Loucy (cell line): ENCODE measurements at regions not wholly inside any gene's neighbourhood (a gene's known extent, or its start where the extent isn't known, plus 50 kb on each side); places are given as distances from the start of the nearest gene placed in this dataset.

Experiments
- EZH2phosphoT487 ChIP-seq: fragments of 200-600 bp; IDR thresholded peaks from 2 replicates; pipeline ENCODE4 v1.6.1; 2018; ENCODE audit warnings: antibody characterized with exemption, mild to moderate bottlenecking, moderate library complexity, borderline replicate concordance
- TF ChIP-seq, protein P1 (sequence below): fragments of 200-600 bp; sonication (generic); conservative IDR thresholded peaks from 2 replicates; pipeline ENCODE4 v1.5.1; 2014; ENCODE audit warnings: mild to moderate bottlenecking, antibody characterized with exemption, low read length

DNA sequence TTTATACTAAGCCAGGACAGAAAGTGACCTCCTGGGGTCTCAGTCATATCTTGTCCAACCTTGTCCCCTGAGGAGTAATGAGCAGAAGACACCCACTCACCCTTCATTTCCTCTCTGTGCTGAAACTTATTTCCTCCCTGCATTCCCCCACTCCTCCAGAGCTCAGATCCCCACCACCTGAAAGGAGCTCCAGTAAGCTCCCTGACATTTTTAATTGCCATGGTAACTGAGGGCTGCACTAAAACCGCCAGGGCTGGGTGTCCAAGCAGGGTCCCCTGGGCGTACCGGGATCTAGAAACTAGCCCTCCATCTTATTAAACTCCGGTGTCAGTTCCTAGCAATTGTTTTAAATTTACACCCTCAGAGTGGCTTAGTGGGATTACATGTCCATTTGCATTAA is 393.3 kb upstream of the HNRNPA3 start:
- TF ChIP-seq, protein P1, sequence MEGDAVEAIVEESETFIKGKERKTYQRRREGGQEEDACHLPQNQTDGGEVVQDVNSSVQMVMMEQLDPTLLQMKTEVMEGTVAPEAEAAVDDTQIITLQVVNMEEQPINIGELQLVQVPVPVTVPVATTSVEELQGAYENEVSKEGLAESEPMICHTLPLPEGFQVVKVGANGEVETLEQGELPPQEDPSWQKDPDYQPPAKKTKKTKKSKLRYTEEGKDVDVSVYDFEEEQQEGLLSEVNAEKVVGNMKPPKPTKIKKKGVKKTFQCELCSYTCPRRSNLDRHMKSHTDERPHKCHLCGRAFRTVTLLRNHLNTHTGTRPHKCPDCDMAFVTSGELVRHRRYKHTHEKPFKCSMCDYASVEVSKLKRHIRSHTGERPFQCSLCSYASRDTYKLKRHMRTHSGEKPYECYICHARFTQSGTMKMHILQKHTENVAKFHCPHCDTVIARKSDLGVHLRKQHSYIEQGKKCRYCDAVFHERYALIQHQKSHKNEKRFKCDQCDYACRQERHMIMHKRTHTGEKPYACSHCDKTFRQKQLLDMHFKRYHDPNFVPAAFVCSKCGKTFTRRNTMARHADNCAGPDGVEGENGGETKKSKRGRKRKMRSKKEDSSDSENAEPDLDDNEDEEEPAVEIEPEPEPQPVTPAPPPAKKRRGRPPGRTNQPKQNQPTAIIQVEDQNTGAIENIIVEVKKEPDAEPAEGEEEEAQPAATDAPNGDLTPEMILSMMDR = no peak
- TF ChIP-seq EZH2phosphoT487 = no peak
